HG03175 (cell line): ENCODE measurements at regions not wholly inside any gene's neighbourhood (a gene's known extent, or its start where the extent isn't known, plus 50 kb on each side); places are given as distances from the start of the nearest gene placed in this dataset.

Experiments used
- ATAC-seq: cut with Tn5 transposase; IDR thresholded peaks from one replicate; pipeline ENCODE4 v1.9.1; 2021; ENCODE audit warnings: mild to moderate bottlenecking, moderate library complexity; ENCODE audit not compliant: unreplicated experiment

- no peak for ATAC-seq
Measured at GRCh38 chr10:89153971-89154370, 53.1 kb downstream of the CH25H start.

- ATAC-seq: no peak
Measured at GRCh38 chr10:89153116-89153515, 54.0 kb downstream of the CH25H start.

- no peak for ATAC-seq
Measured at GRCh38 chr10:89151857-89152256, 55.3 kb downstream of the CH25H start.

GRCh38 chr10:89148061-89148460 lies 59.1 kb downstream of the CH25H start:
- ATAC-seq: no peak

- no peak for ATAC-seq
Measured at GRCh38 chr10:89147256-89147655, 59.9 kb downstream of the CH25H start.

- no peak for ATAC-seq
Measured at GRCh38 chr10:89144836-89145235, 62.3 kb downstream of the CH25H start.

- ATAC-seq: no peak
Measured at GRCh38 chr10:89142590-89142989, 64.5 kb downstream of the CH25H start.

GRCh38 chr10:89138755-89139490 lies 68.2 kb downstream of the CH25H start:
- ATAC-seq: no peak

- peak; percentile 96 for ATAC-seq
Measured at GRCh38 chr10:89134963-89135362, 72.2 kb downstream of the CH25H start.

GRCh38 chr10:89129911-89130310 lies 77.2 kb downstream of the CH25H start:
- no peak for ATAC-seq

- no peak for ATAC-seq
Measured at GRCh38 chr10:89122433-89123051, 84.6 kb downstream of the CH25H start.

- no peak for ATAC-seq
Measured at GRCh38 chr10:89121764-89122020, 85.4 kb downstream of the CH25H start.

- no peak for ATAC-seq
Measured at GRCh38 chr10:89120931-89121763, 86.0 kb downstream of the CH25H start.

- ATAC-seq: no peak
Measured at GRCh38 chr10:89119651-89120050, 87.5 kb downstream of the CH25H start.

- ATAC-seq: no peak
Measured at GRCh38 chr10:89118091-89118490, 89.0 kb downstream of the CH25H start.

GRCh38 chr10:89115876-89116627 lies 91.1 kb downstream of the CH25H start:
- ATAC-seq: no peak

- ATAC-seq: no peak
Measured at GRCh38 chr10:89114846-89115625, 92.1 kb downstream of the CH25H start.

- ATAC-seq: no peak
Measured at GRCh38 chr10:89102735-89103134, 104.4 kb downstream of the CH25H start.

GRCh38 chr10:89101943-89102342 lies 105.2 kb downstream of the CH25H start:
- no peak for ATAC-seq

GRCh38 chr10:89100680-89101079 lies 106.4 kb downstream of the CH25H start:
- no peak for ATAC-seq

- no peak for ATAC-seq
Measured at GRCh38 chr10:89097226-89097625, 106.6 kb downstream of the FAS start.
